Osteocyte (in vitro differentiated cells): ENCODE measurements at regions not wholly inside any gene's neighbourhood (a gene's known extent, or its start where the extent isn't known, plus 50 kb on each side); places are given as distances from the start of the nearest gene placed in this dataset.

Experiments used
- DNase-seq: peaks from one replicate; pipeline ENCODE4 v3.0.0; 2021; ENCODE audit warnings: mixed read lengths; ENCODE audit not compliant: unreplicated experiment; ENCODE audit errors: extremely low spot score
- H3K27ac Mint-ChIP-seq: one replicate; pipeline ENCODE4 v1.8.0; 2021; ENCODE audit warnings: mild to moderate bottlenecking, mixed read lengths; ENCODE audit not compliant: unreplicated experiment
- H3K27me3 Mint-ChIP-seq: one replicate; pipeline ENCODE4 v1.8.0; 2021; ENCODE audit warnings: mixed read lengths; ENCODE audit not compliant: unreplicated experiment
- H3K36me3 Mint-ChIP-seq: one replicate; pipeline ENCODE4 v1.8.0; 2021; ENCODE audit warnings: mixed read lengths; ENCODE audit not compliant: unreplicated experiment
- H3K4me1 Mint-ChIP-seq: one replicate; pipeline ENCODE4 v1.8.0; 2021; ENCODE audit warnings: mixed read lengths; ENCODE audit not compliant: unreplicated experiment
- H3K4me3 Mint-ChIP-seq: one replicate; pipeline ENCODE4 v1.8.0; 2021; ENCODE audit warnings: mild to moderate bottlenecking, moderate library complexity, mixed read lengths; ENCODE audit not compliant: unreplicated experiment
- H3K9me3 Mint-ChIP-seq: one replicate; pipeline ENCODE4 v1.8.0; 2021; ENCODE audit warnings: mixed read lengths; ENCODE audit not compliant: unreplicated experiment
- CTCF ChIP-seq: fragments of 200-600 bp; sonication (generic); IDR thresholded peaks from 2 replicates; pipeline ENCODE4 v1.5.0; 2021; ENCODE audit warnings: antibody characterized with exemption, mild to moderate bottlenecking, moderate library complexity

- H3K36me3 Mint-ChIP-seq = no peaks in the 10 kb centered on the region
- H3K4me1 Mint-ChIP-seq = no peaks in the 10 kb centered on the region
- H3K27me3 Mint-ChIP-seq = peaks cover 5% of the 10 kb centered on the region
- H3K27ac Mint-ChIP-seq = no peak overlapping the region
- no peaks in the 10 kb centered on the region for H3K9me3 Mint-ChIP-seq
- no peak overlapping the region for H3K4me3 Mint-ChIP-seq
- DNase-seq = no peak
- no peak for TF ChIP-seq CTCF
Measured at GRCh38 chr13:31068119-31068423, 93.6 kb downstream of the HSPH1 start.

GRCh38 chr13:31067416-31068118, 94.1 kb downstream of the HSPH1 start:
- Mint-ChIP-seq H3K27me3 (peaks cover 5% of the 10 kb centered on the region), H3K27ac (no peak overlapping the region), H3K9me3 (no peaks in the 10 kb centered on the region), H3K4me3 (no peak overlapping the region), H3K4me1 (no peaks in the 10 kb centered on the region), H3K36me3 (no peaks in the 10 kb centered on the region)
- TF ChIP-seq CTCF = no peak
- DNase-seq = no peak

GRCh38 chr13:31064636-31065035, 97.1 kb downstream of the HSPH1 start:
- Mint-ChIP-seq H3K27ac (no peak overlapping the region), H3K9me3 (no peaks in the 10 kb centered on the region), H3K27me3 (peaks cover 5% of the 10 kb centered on the region), H3K4me3 (no peak overlapping the region), H3K4me1 (no peaks in the 10 kb centered on the region), H3K36me3 (no peaks in the 10 kb centered on the region)
- no peak for DNase-seq
- TF ChIP-seq CTCF = no peak

- Mint-ChIP-seq H3K4me1 (no peaks in the 10 kb centered on the region), H3K27ac (no peak overlapping the region), H3K36me3 (no peaks in the 10 kb centered on the region), H3K27me3 (peaks cover 5% of the 10 kb centered on the region), H3K4me3 (no peak overlapping the region), H3K9me3 (no peaks in the 10 kb centered on the region)
- DNase-seq = no peak
- TF ChIP-seq CTCF = no peak
Measured at GRCh38 chr13:31063772-31064171, 97.9 kb downstream of the HSPH1 start.

GRCh38 chr13:31060655-31061054, 101.0 kb downstream of the HSPH1 start:
- DNase-seq = no peak
- H3K9me3 Mint-ChIP-seq = no peaks in the 10 kb centered on the region
- peaks cover 2% of the 10 kb centered on the region for H3K4me1 Mint-ChIP-seq
- TF ChIP-seq CTCF = no peak
- H3K4me3 Mint-ChIP-seq = no peak overlapping the region
- H3K27ac Mint-ChIP-seq = no peak overlapping the region
- no peaks in the 10 kb centered on the region for H3K27me3 Mint-ChIP-seq
- H3K36me3 Mint-ChIP-seq = no peaks in the 10 kb centered on the region
